C4-2B (cell line): ENCODE measurements at regions not wholly inside any gene's neighbourhood (a gene's known extent, or its start where the extent isn't known, plus 50 kb on each side); places are given as distances from the start of the nearest gene placed in this dataset.

Experiments used
- H3K27ac ChIP-seq: fragments of 450-650 bp; 2 replicates; pipeline ENCODE4 v1.5.1; 2017
- ZFX ChIP-seq: fragments of 450-650 bp; IDR thresholded peaks from 2 replicates; pipeline ENCODE4 v1.6.1; 2017
- TF ChIP-seq, protein P1 (sequence below): fragments of 450-650 bp; conservative IDR thresholded peaks from 2 replicates; pipeline ENCODE4 v1.5.1; 2017; ENCODE audit warnings: mild to moderate bottlenecking

DNA sequence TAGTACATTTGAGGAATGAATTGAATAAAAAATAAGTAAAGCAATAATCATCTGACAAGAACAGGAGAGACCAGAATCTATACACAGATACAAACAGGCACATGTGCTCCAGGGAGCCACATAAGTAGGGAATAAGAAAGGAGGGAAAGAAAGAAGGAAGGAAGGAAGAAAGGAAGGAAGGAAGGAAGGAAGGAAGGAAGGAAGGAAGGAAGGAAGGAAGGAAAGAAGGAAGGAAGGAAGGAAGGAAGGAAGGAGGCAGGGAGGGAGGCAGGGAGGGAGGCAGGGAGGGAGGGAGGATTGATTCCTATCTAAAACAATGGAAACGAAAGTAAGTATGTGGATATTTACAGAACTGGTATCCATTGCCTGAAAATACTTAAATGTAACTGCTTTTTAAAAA is 475.8 kb downstream of the NLGN4X start:
- TF ChIP-seq, protein P1, sequence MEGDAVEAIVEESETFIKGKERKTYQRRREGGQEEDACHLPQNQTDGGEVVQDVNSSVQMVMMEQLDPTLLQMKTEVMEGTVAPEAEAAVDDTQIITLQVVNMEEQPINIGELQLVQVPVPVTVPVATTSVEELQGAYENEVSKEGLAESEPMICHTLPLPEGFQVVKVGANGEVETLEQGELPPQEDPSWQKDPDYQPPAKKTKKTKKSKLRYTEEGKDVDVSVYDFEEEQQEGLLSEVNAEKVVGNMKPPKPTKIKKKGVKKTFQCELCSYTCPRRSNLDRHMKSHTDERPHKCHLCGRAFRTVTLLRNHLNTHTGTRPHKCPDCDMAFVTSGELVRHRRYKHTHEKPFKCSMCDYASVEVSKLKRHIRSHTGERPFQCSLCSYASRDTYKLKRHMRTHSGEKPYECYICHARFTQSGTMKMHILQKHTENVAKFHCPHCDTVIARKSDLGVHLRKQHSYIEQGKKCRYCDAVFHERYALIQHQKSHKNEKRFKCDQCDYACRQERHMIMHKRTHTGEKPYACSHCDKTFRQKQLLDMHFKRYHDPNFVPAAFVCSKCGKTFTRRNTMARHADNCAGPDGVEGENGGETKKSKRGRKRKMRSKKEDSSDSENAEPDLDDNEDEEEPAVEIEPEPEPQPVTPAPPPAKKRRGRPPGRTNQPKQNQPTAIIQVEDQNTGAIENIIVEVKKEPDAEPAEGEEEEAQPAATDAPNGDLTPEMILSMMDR: no peak
- TF ChIP-seq ZFX: no peak
- no peak overlapping the region for H3K27ac ChIP-seq

DNA sequence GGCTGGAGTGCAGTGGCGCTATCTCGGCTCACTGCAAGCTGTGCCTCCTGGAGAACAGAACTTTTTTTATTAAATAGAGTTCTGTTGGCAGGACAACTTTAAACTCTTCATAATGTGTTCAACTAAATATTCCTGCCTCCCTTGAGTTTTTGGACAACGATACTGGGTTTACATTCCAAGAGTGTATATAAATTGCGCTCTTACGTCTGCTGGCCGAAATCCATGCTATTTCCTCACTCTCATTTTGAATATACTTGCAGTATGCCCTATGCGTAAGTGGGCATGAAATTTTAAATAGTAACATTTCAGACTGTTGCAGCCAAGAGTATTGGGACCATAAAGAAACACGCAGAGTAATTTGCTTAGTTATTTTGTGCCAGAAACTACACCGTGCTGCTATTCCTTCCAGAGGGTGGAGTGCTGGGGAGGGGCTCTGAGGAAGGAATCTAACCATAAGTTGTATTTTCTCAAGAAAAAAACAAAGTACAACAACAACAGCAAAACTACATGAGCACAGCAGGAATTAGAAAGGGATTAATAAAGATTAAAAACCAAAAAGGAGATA is 480.0 kb downstream of the NLGN4X start:
- TF ChIP-seq ZFX: no peak
- TF ChIP-seq, protein P1: no peak
- H3K27ac ChIP-seq: no peak overlapping the region

DNA sequence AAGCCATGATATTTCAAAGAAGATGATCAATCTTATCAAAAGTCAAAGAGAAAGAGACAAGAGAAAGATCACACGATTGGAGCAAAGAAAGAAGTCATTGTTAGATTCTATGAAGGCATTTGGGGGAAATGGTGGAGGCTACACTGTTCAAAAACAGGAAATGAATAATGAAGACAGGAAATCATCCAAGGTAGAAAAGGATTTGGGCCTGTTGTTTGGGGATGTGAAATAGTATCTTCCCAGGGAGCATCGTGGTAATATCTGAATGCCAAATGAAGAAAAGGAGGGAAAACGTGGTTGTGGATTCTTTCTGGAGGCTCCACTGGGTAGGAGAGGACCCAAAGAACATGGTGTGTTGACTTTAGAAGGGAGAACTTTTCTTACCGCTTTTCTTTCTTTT is 482.4 kb downstream of the NLGN4X start:
- TF ChIP-seq, protein P1: no peak
- no peak for TF ChIP-seq ZFX
- H3K27ac ChIP-seq: no peak overlapping the region

DNA sequence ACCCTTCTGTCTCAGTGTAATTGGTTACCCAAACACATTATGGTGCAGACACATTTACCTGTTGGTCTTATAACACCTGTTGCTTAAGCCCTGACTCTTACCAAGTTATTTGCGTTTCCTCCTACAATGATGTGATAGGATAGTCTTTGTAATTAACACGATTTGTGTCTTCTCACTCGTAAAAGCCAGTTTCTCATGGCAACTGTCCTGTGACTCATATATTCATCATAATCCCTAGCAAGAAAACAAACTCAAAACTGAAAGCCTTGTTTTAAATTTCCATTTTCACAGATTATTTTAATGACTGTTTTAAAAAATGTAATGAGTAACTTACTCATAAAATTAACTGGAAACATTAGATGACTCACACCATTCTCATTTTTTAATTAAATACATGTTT is 495.2 kb downstream of the NLGN4X start:
- no peak for TF ChIP-seq ZFX
- no peak overlapping the region for H3K27ac ChIP-seq

DNA sequence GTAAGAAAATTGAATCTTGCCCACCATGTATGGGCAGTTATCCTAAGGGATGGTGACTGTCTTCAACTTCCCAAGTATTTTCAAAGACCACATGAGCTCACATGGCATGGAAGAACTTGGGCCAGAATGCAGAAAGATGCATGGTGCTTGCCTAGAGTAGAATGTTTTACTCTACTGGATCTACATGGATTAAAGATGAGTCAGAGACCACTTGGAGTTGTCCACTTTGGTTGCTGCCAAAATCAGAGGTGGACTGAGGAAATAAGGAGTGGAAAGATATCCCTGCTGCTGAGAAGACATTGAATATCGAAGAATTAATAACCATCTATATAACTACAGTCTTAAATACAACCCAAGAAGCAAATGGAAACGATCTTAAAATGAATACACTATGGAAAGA is 498.1 kb downstream of the NLGN4X start:
- TF ChIP-seq, protein P1: no peak
- no peak for TF ChIP-seq ZFX
- no peak overlapping the region for H3K27ac ChIP-seq

DNA sequence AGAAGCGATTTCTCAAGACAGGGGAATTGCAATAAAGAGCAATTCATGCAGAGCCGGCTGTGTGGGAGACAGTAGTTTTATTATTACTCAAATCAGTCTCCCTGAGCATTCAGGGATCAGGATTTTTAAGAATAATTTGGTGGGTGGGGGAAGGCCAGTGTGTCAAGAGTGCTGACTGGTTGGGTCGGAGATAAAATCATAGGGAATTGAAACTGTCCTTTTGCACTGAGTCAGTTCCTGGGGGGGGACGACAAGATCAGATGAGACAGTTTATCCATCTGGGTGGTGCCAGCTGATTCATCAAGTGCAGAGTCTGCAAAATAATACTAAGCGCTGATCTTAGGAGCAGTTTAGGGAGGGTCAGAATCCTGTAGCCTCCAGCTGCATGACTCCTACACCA is 502.4 kb downstream of the NLGN4X start:
- TF ChIP-seq, protein P1: no peak
- no peak for TF ChIP-seq ZFX
- no peak overlapping the region for H3K27ac ChIP-seq

DNA sequence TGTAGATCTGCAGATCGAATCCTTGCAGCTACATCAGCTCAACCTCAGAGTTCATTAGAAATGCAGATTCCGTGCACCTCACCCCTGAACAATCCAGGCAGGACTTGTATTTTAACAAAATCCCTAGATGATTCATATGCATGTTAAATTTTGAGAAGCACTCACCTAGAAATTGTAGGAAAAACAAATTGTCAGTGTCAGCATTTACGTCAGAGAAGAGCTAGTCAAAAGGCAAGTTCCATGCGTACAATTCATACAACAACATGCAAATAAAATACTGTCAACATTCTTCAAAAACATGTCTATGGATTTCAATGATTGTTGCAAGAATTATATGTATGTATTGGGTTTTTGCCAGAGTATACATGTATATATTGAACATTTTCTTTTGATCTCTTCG is 504.5 kb downstream of the NLGN4X start:
- no peak overlapping the region for H3K27ac ChIP-seq
- TF ChIP-seq, protein P1: no peak

DNA sequence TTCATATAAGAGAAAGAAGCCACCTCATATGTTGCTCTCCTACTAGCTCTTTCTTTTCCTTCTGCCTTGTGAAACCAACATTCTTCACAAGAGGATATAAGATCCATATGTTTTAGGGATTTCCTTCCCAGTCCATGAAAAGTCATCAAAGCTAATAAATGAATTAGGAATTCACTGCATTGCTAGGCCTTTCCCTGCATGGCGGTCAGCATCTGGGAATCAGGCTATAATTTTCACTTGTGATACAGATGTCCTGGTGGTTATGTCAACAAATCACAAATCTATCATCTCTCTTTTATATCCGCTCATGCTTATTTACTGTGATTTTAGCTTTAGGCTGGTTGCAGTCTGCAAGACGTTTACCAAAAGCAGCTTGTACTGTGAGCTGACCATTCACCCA is 510.0 kb downstream of the NLGN4X start:
- TF ChIP-seq ZFX: no peak
- TF ChIP-seq, protein P1: no peak
- no peak overlapping the region for H3K27ac ChIP-seq
